ENCODE measurements at regions not wholly inside any gene's neighbourhood (a gene's known extent, or its start where the extent isn't known, plus 50 kb on each side); places are given as distances from the start of the nearest gene placed in this dataset.

- TF ChIP-seq SPI1 (IDR thresholded peaks at IDR 0.05; ENCODE audit: borderline replicate concordance, low read depth) (no peak), GABPA (IDR thresholded peaks at IDR 0.05; ENCODE audit: low read depth) (no peak), CTCF (IDR thresholded peaks at IDR 0.05; ENCODE audit: insufficient read depth, low read length) (no peak), REST (IDR thresholded peaks at IDR 0.05; ENCODE audit: insufficient replicate concordance, low read depth) (no peak), POLR2AphosphoS5 (IDR thresholded peaks at IDR 0.05; ENCODE audit: low read depth) (no peak)
- H3K27me3 ChIP-seq (ENCODE audit: insufficient read depth, poor library complexity, severe bottlenecking): peaks cover 3% of the 10 kb centered on the region
Observed at GRCh38 chr4:18081708-18082107, 60.2 kb upstream of the LCORL start.

DNA sequence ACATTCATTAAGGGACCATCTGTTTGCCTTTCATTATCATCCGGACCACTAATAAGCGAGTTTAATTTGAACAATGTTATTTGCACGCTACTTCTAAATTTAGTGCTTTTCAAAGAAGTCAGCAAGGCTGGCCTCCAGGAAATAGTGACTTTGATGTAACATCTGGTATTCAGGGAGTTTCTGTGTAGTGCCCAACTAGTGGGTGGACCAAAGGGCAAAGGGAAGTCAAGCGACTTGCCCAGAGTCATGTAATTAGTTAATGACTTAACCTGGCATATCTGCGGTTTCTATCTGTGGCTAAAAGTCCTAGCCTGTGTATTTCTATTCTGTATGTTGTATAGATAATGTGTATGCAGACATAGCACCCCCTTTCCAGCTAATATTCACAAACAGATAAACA, 56.3 kb upstream of the LCORL start:
- TF ChIP-seq REST (IDR thresholded peaks at IDR 0.05; ENCODE audit: insufficient replicate concordance, low read depth) (no peak), CTCF (IDR thresholded peaks at IDR 0.05; ENCODE audit: insufficient read depth, low read length) (no peak), GABPA (IDR thresholded peaks at IDR 0.05; ENCODE audit: low read depth) (no peak), POLR2AphosphoS5 (IDR thresholded peaks at IDR 0.05; ENCODE audit: low read depth) (no peak), SPI1 (IDR thresholded peaks at IDR 0.05; ENCODE audit: borderline replicate concordance, low read depth) (no peak)
- H3K27me3 ChIP-seq (ENCODE audit: insufficient read depth, poor library complexity, severe bottlenecking): no peaks in the 10 kb centered on the region
- no peak for DNase-seq (ENCODE audit: low read depth in 1 of 2, low spot score in 1 of 2)
- no peak overlapping the region for H3K4me3 ChIP-seq (replicated peaks; ENCODE audit: insufficient read depth, low read length)
- H3K27ac ChIP-seq (replicated peaks): no peak overlapping the region

More at GRCh38 chr4:18081708-18082107, 60.2 kb upstream of the LCORL start:
- no peak for DNase-seq (ENCODE audit: low read depth in 1 of 2, low spot score in 1 of 2)
- Histone ChIP-seq H3K4me3 (replicated peaks; ENCODE audit: insufficient read depth, low read length) (no peak overlapping the region), H3K27ac (replicated peaks) (no peak overlapping the region)

GRCh38 chr4:18075823-18076433, 54.4 kb upstream of the LCORL start:
- Histone ChIP-seq H3K27ac (replicated peaks) (no peak overlapping the region), H3K27me3 (ENCODE audit: insufficient read depth, poor library complexity, severe bottlenecking) (no peaks in the 10 kb centered on the region), H3K4me3 (replicated peaks; ENCODE audit: insufficient read depth, low read length) (no peak overlapping the region)
- TF ChIP-seq CTCF (IDR thresholded peaks at IDR 0.05; ENCODE audit: insufficient read depth, low read length) (peak; percentile 37), SPI1 (IDR thresholded peaks at IDR 0.05; ENCODE audit: borderline replicate concordance, low read depth) (no peak; the same call in 1 of the 2 replicates), GABPA (IDR thresholded peaks at IDR 0.05; ENCODE audit: low read depth) (peak; percentile 90)
- peak; percentile 39 to 70 for DNase-seq (ENCODE audit: low read depth in 1 of 2, low spot score in 1 of 2)

- no peak for DNase-seq (ENCODE audit: low read depth in 1 of 2, low spot score in 1 of 2)
- H3K27me3 ChIP-seq (ENCODE audit: insufficient read depth, poor library complexity, severe bottlenecking): no peaks in the 10 kb centered on the region
- H3K27ac ChIP-seq (replicated peaks): no peak overlapping the region
- H3K4me3 ChIP-seq (replicated peaks; ENCODE audit: insufficient read depth, low read length): no peak overlapping the region
- TF ChIP-seq REST (IDR thresholded peaks at IDR 0.05; ENCODE audit: insufficient replicate concordance, low read depth): no peak
- no peak for TF ChIP-seq POLR2AphosphoS5 (IDR thresholded peaks at IDR 0.05; ENCODE audit: low read depth)
- no peak for TF ChIP-seq GABPA (IDR thresholded peaks at IDR 0.05; ENCODE audit: low read depth)
- no peak for TF ChIP-seq SPI1 (IDR thresholded peaks at IDR 0.05; ENCODE audit: borderline replicate concordance, low read depth)
- no peak for TF ChIP-seq CTCF (IDR thresholded peaks at IDR 0.05; ENCODE audit: insufficient read depth, low read length)
Observed at GRCh38 chr4:18071894-18072293, 50.3 kb upstream of the LCORL start.

Data from HL-60 (cell line).